ENCODE measurements at regions not wholly inside any gene's neighbourhood (a gene's known extent, or its start where the extent isn't known, plus 50 kb on each side); places are given as distances from the start of the nearest gene placed in this dataset.

DNA sequence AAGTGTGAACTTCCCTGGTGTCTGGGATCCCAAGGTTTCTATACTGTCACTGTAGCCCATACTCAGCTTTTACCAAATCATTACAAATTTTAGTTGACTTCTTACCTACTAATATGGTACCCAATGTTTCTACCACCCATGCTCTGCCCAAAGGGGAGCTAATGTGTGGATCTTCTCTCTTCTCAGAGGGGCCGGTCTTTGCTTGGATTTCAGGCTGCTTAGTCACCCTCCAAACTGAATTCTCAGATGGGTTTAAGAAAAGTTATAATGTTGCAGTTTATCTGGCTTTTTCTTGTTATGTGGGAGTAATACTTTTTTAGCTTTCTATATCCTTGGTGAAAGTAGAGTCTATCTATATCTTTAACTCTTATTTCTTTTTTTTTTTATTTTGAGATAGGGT lies 67.1 kb upstream of the AKAP13 start:
- TF ChIP-seq, protein P1, sequence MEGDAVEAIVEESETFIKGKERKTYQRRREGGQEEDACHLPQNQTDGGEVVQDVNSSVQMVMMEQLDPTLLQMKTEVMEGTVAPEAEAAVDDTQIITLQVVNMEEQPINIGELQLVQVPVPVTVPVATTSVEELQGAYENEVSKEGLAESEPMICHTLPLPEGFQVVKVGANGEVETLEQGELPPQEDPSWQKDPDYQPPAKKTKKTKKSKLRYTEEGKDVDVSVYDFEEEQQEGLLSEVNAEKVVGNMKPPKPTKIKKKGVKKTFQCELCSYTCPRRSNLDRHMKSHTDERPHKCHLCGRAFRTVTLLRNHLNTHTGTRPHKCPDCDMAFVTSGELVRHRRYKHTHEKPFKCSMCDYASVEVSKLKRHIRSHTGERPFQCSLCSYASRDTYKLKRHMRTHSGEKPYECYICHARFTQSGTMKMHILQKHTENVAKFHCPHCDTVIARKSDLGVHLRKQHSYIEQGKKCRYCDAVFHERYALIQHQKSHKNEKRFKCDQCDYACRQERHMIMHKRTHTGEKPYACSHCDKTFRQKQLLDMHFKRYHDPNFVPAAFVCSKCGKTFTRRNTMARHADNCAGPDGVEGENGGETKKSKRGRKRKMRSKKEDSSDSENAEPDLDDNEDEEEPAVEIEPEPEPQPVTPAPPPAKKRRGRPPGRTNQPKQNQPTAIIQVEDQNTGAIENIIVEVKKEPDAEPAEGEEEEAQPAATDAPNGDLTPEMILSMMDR (conservative IDR thresholded peaks at IDR 0.05; ENCODE audit: low read depth in 2 of 2): no peak
- no peak for TF ChIP-seq REST (IDR thresholded peaks at IDR 0.05; ENCODE audit: unreplicated experiment)
- TF ChIP-seq CREB1 (CRISPR knock-in tag; IDR thresholded peaks at IDR 0.05; ENCODE audit: low read depth): no peak
- TF ChIP-seq ZNF331 (CRISPR knock-in tag; IDR thresholded peaks at IDR 0.05; ENCODE audit: low read depth): no peak
- TF ChIP-seq EZH2 (IDR thresholded peaks at IDR 0.05; ENCODE audit: low read depth, unreplicated experiment): no peak
- TF ChIP-seq ZNF462 (CRISPR knock-in tag; IDR thresholded peaks at IDR 0.05): no peak
- no peak for TF ChIP-seq EZH2phosphoT487 (IDR thresholded peaks at IDR 0.05; ENCODE audit: unreplicated experiment)
- TF ChIP-seq POLR2AphosphoS5 (IDR thresholded peaks at IDR 0.05; ENCODE audit: low read depth): no peak
- TF ChIP-seq ZNF114 (CRISPR knock-in tag; IDR thresholded peaks at IDR 0.05): no peak
